Right lobe of liver (tissue), 4 donors: ENCODE measurements at regions not wholly inside any gene's neighbourhood (a gene's known extent, or its start where the extent isn't known, plus 50 kb on each side); places are given as distances from the start of the nearest gene placed in this dataset.

Source experiments
- POLR2A ChIP-seq: fragments of 450-650 bp; IDR thresholded peaks from one replicate; pipeline ENCODE4 v1.6.1; 2017; ENCODE audit warnings: antibody characterized with exemption, mild to moderate bottlenecking
- TF ChIP-seq, protein P1 (sequence below), 4 donors: fragments of 200-600 bp in 3 of 4; fragments of 450-650 bp in 1 of 4; IDR thresholded peaks; one replicate each; pipeline versions ENCODE4 v1.5.1 to v1.8.0; 2016 to 2022; ENCODE audit warnings: antibody characterized with exemption in 4 of 4, mild to moderate bottlenecking in 2 of 4
- donor health status: DM: no; HTN: no; CAD: no.
- donor health status: DM: no; HTN: no; CAD: no.
- donor health status: DM: no; HTN: yes; CAD: no.

DNA sequence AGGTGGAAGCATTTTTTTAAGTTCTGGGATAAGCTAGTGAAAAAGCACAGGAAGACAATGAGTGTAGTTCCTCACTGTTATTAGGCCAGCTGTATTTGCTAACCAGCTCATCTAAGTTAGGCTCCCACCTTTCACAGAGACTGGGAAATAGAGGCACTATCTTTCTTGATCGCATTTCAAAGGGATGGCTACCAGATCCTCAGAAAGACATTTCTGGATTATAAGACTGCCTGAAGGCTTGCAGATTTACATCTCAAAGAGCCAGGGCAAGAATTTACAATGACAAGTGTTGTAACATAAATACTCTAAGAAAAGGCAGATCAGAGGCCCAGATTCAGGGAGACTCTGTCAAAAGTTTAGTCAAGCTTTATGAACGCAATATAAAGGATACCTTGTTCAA lies 1005.5 kb downstream of the PCDH9 start:
- TF ChIP-seq POLR2A = no peak
- TF ChIP-seq, protein P1, sequence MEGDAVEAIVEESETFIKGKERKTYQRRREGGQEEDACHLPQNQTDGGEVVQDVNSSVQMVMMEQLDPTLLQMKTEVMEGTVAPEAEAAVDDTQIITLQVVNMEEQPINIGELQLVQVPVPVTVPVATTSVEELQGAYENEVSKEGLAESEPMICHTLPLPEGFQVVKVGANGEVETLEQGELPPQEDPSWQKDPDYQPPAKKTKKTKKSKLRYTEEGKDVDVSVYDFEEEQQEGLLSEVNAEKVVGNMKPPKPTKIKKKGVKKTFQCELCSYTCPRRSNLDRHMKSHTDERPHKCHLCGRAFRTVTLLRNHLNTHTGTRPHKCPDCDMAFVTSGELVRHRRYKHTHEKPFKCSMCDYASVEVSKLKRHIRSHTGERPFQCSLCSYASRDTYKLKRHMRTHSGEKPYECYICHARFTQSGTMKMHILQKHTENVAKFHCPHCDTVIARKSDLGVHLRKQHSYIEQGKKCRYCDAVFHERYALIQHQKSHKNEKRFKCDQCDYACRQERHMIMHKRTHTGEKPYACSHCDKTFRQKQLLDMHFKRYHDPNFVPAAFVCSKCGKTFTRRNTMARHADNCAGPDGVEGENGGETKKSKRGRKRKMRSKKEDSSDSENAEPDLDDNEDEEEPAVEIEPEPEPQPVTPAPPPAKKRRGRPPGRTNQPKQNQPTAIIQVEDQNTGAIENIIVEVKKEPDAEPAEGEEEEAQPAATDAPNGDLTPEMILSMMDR (IDR thresholded peaks at IDR 0.05) = no peak
